Endothelial cell of umbilical vein (primary cell): ENCODE measurements at regions not wholly inside any gene's neighbourhood (a gene's known extent, or its start where the extent isn't known, plus 50 kb on each side); places are given as distances from the start of the nearest gene placed in this dataset.

ENCODE experiments used
- BruUV-seq: library from RNA; stranded (reverse); fragments of 400-500 nt; replicated peaks from 2 replicates; lab custom pipeline; 2021; lab: Mats Ljungman, UMichigan
- CTCF ChIA-PET: fragments of 300-600, 350-600 bp; sonication (Branson Sonifier 250); formaldehyde crosslinking; loops from one replicate; lab custom pipeline; 2021; ENCODE audit warnings: antibody characterized with exemption, inconsistent platforms; lab: Charles Lee
- POLR2A ChIA-PET: fragments of 300-600, 350-600 bp; sonication (Branson Sonifier 250); formaldehyde crosslinking; loops from one replicate; lab custom pipeline; 2021; ENCODE audit warnings: antibody characterized with exemption, inconsistent platforms; lab: Charles Lee
- DNase-seq: peaks from one replicate; pipeline ENCODE4 v3.0.0-alpha.2; 2011; ENCODE audit warnings: low read depth, low spot score
- FAIRE-seq: peaks from 2 replicates; lab custom pipeline; 2011; peaks lifted over from hg19 to GRCh38; lab: Jason Lieb, UNC
- H2AFZ ChIP-seq: 2 replicates; pipeline ENCODE4 v1.6.0; 2012; ENCODE audit warnings: low read depth, low read length, control low read depth, inconsistent platforms
- H3K27ac ChIP-seq: 2 replicates; pipeline ENCODE4 v1.5.1; 2011; ENCODE audit warnings: low read depth, mild to moderate bottlenecking, control low read depth, low read length, moderate library complexity; ENCODE audit not compliant: insufficient read depth
- H3K27me3 ChIP-seq, 2 experiments: 2 replicates each; pipeline versions ENCODE4 v1.6.0 to v1.6.1; 2011; ENCODE audit warnings: low read length in 2 of 2, mixed read lengths in 1 of 2; ENCODE audit not compliant: control insufficient read depth in 2 of 2, insufficient read depth in 2 of 2
- H3K36me3 ChIP-seq, 2 experiments: 2 replicates in 1 of 2; 3 replicates in 1 of 2; pipeline ENCODE4 v1.5.1; 2011; ENCODE audit warnings: low read length in 2 of 2, mild to moderate bottlenecking in 1 of 2, moderate library complexity in 1 of 2; ENCODE audit not compliant: control insufficient read depth in 2 of 2, insufficient read depth in 2 of 2; ENCODE audit errors: extremely low read depth in 1 of 2
- H3K4me1 ChIP-seq: 3 replicates; pipeline ENCODE4 v1.5.1; 2011; ENCODE audit warnings: mild to moderate bottlenecking, low read length; ENCODE audit not compliant: control insufficient read depth, insufficient read depth; ENCODE audit errors: extremely low read depth
- H3K4me2 ChIP-seq: 2 replicates; pipeline ENCODE4 v1.6.1; 2011; ENCODE audit warnings: low read length, control low read depth, mixed read lengths; ENCODE audit not compliant: insufficient read depth
- H3K4me3 ChIP-seq, 3 experiments: fragments of 200-600 bp in 1 of 3; sonication (generic), shearing (Covaris generic) in 1 of 3; replicated peaks in 1 of 3; 2 replicates each; pipeline ENCODE4 v1.5.1; 2011 to 2016; ENCODE audit warnings: control low read depth in 3 of 3, low read length in 3 of 3, mild to moderate bottlenecking in 2 of 3, inconsistent platforms in 1 of 3, low read depth in 1 of 3, moderate library complexity in 1 of 3; ENCODE audit not compliant: insufficient read depth in 1 of 3
- H3K79me2 ChIP-seq: 2 replicates; pipeline ENCODE4 v1.6.0; 2012; ENCODE audit warnings: low read length, inconsistent platforms; ENCODE audit not compliant: control insufficient read depth, insufficient read depth
- H3K9ac ChIP-seq: replicated peaks from 2 replicates; pipeline ENCODE3; 2011; ENCODE audit warnings: low read length, control low read depth; ENCODE audit not compliant: insufficient read depth; ENCODE audit errors: extremely low read depth
- H3K9me1 ChIP-seq: replicated peaks from 3 replicates; pipeline ENCODE4 v1.6.0; 2011; ENCODE audit warnings: mild to moderate bottlenecking, low read length; ENCODE audit not compliant: control insufficient read depth, insufficient read depth; ENCODE audit errors: extremely low read depth
- H3K9me3 ChIP-seq: replicated peaks from 2 replicates; pipeline ENCODE4 v1.5.1; 2012; ENCODE audit warnings: low read length, inconsistent platforms; ENCODE audit not compliant: control insufficient read depth, insufficient read depth
- H4K20me1 ChIP-seq: replicated peaks from 2 replicates; pipeline ENCODE3; 2011; ENCODE audit warnings: mild to moderate bottlenecking, low read length; ENCODE audit not compliant: control insufficient read depth, insufficient read depth; ENCODE audit errors: extremely low read depth
- CTCF ChIP-seq, 2 donors: IDR thresholded peaks; 1 replicate in 1 of 2; 2 replicates in 1 of 2; pipeline ENCODE4 v1.5.1; 2011; ENCODE audit warnings: low read length in 2 of 2, mild to moderate bottlenecking in 2 of 2, moderate library complexity in 2 of 2, control low read depth in 1 of 2, inconsistent platforms in 1 of 2, low read depth in 1 of 2; ENCODE audit not compliant: insufficient read depth in 1 of 2; ENCODE audit errors: extremely low read depth in 1 of 2
- EZH2 ChIP-seq: IDR thresholded peaks from 2 replicates; pipeline ENCODE4 v1.6.1; 2012; ENCODE audit warnings: borderline replicate concordance, low read depth, mild to moderate bottlenecking, moderate library complexity, low read length, inconsistent platforms; ENCODE audit not compliant: severe bottlenecking
- FOS ChIP-seq: IDR thresholded peaks from 2 replicates; pipeline ENCODE4 v1.6.1; 2011; ENCODE audit warnings: mild to moderate bottlenecking, low read length, moderate library complexity, borderline replicate concordance; ENCODE audit not compliant: insufficient read depth
- GATA2 ChIP-seq: IDR thresholded peaks from 2 replicates; pipeline ENCODE4 v1.7.0; 2011; ENCODE audit warnings: low read depth, mild to moderate bottlenecking, moderate library complexity, mixed read lengths, low read length; ENCODE audit not compliant: insufficient read length, insufficient read depth
- JUN ChIP-seq: IDR thresholded peaks from 2 replicates; pipeline ENCODE4 v1.6.1; 2011; ENCODE audit warnings: borderline replicate concordance, low read depth; ENCODE audit not compliant: insufficient read length, insufficient read depth
- MAX ChIP-seq: IDR thresholded peaks from 2 replicates; pipeline ENCODE4 v1.6.1; 2011; ENCODE audit not compliant: insufficient read depth, insufficient read length
- MYC ChIP-seq: IDR thresholded peaks from one replicate; pipeline ENCODE4 v1.6.1; 2011; ENCODE audit warnings: mild to moderate bottlenecking, low read depth, low read length
- POLR2A ChIP-seq: IDR thresholded peaks from 2 replicates; pipeline ENCODE4 v1.6.1; 2012; ENCODE audit warnings: low read depth, mild to moderate bottlenecking, control low read depth, low read length
- POLR2AphosphoS5 ChIP-seq: IDR thresholded peaks from 2 replicates; pipeline ENCODE4 v1.6.1; 2012; ENCODE audit warnings: low read depth, mild to moderate bottlenecking, control low read depth, low read length, moderate library complexity; ENCODE audit not compliant: insufficient read depth
- dilution Hi-C: fragments of 300-500 bp; cut with MboI; formaldehyde crosslinking; loops from one replicate; pipeline ENCODE4 v1.15.0; 2019; ENCODE audit warnings: low sequenced_read_pairs; ENCODE audit not compliant: extremely low pct_ligation_motif_present
- intact Hi-C: fragments of 100-400 bp; cut with micrococcal nuclease; formaldehyde crosslinking; loops from one replicate; pipeline ENCODE4 v1.10.0; 2022

GRCh38 chr6:106894978-106895702 lies 79.4 kb downstream of the CD24 start:
- H3K9me3 ChIP-seq, result no peaks in the 10 kb centered on the region
- no peaks in the 10 kb centered on the region for H3K79me2 ChIP-seq
- H2AFZ ChIP-seq, result no peak overlapping the region
- H3K4me1 ChIP-seq, result no peaks in the 10 kb centered on the region
- H3K9ac ChIP-seq, result no peak overlapping the region
- ChIA-PET POLR2A (no interaction called here), CTCF (no interaction called here)
- dilution Hi-C loops (no loop called here), intact Hi-C loops (no loop called here)
- no TSS peak for BruUV-seq
- H3K4me3 ChIP-seq, result no peak overlapping the region
- no peaks in the 10 kb centered on the region for H3K9me1 ChIP-seq
- H3K4me2 ChIP-seq, result no peak overlapping the region
- TF ChIP-seq GATA2, result no peak
- TF ChIP-seq POLR2A, result no peak
- TF ChIP-seq JUN, result peak; percentile 3
- no peaks in the 10 kb centered on the region for H3K36me3 ChIP-seq
- H3K27me3 ChIP-seq, result no peaks in the 10 kb centered on the region
- FAIRE-seq (no peak), DNase-seq (peak; percentile 13)
- no peak overlapping the region for H3K27ac ChIP-seq
- H4K20me1 ChIP-seq, result no peaks in the 10 kb centered on the region

- CTCF ChIA-PET, result no interaction called here
- Histone ChIP-seq H4K20me1 (no peaks in the 10 kb centered on the region), H3K36me3 (no peaks in the 10 kb centered on the region), H3K9me3 (no peaks in the 10 kb centered on the region), H2AFZ (no peak overlapping the region), H3K79me2 (no peaks in the 10 kb centered on the region), H3K9me1 (no peaks in the 10 kb centered on the region), H3K27me3 (no peaks in the 10 kb centered on the region), H3K4me2 (no peak overlapping the region), H3K4me1 (no peaks in the 10 kb centered on the region), H3K27ac (no peak overlapping the region), H3K4me3 (no peak overlapping the region), H3K9ac (no peak overlapping the region)
- intact Hi-C loops, result no loop called here
- POLR2A ChIA-PET, result no interaction called here
- DNase-seq, result no peak
- no TSS peak for BruUV-seq
- dilution Hi-C loops, result no loop called here
- TF ChIP-seq FOS (no peak), POLR2AphosphoS5 (no peak), MYC (no peak), POLR2A (no peak), MAX (no peak), CTCF (IDR thresholded peaks at IDR 0.05; ENCODE audit: extremely low read depth in 1 of 2, insufficient read depth in 1 of 2, low read depth in 1 of 2, low read length in 2 of 2) (no peak), JUN (no peak), EZH2 (no peak), GATA2 (no peak)
- no peak for FAIRE-seq
Observed at GRCh38 chr6:106892186-106892585, 82.3 kb downstream of the CD24 start.
